Muscle of leg (tissue), 3 donors: ENCODE measurements at regions not wholly inside any gene's neighbourhood (a gene's known extent, or its start where the extent isn't known, plus 50 kb on each side); places are given as distances from the start of the nearest gene placed in this dataset.
A peak's percentile ranks its signal among the peaks of the same experiment; 100 is the strongest.
"Not testable (repeated sequence)": the region's sequence is repeated elsewhere in the genome, so short reads cannot be mapped to it uniquely, and the experiment has no call there.

ENCODE experiments used
- DNase-seq: peaks from one replicate; pipeline ENCODE4 v3.0.0; 2013
- H3K27ac ChIP-seq: one replicate; pipeline ENCODE4 v1.5.1; 2013; ENCODE audit warnings: mild to moderate bottlenecking, low read length, control low read depth
- H3K27me3 ChIP-seq: one replicate; pipeline ENCODE4 v1.6.1; 2013; ENCODE audit warnings: low read length; ENCODE audit not compliant: control insufficient read depth, insufficient read depth
- H3K36me3 ChIP-seq: one replicate; pipeline ENCODE4 v1.6.1; 2013; ENCODE audit warnings: low read length; ENCODE audit not compliant: control insufficient read depth, insufficient read depth
- H3K4me1 ChIP-seq: one replicate; pipeline ENCODE4 v1.6.1; 2013; ENCODE audit warnings: low read length; ENCODE audit not compliant: control insufficient read depth, insufficient read depth
- H3K4me3 ChIP-seq: one replicate; pipeline ENCODE4 v1.5.1; 2013; ENCODE audit warnings: low read length, control low read depth
- H3K9me3 ChIP-seq: replicated peaks from 2 replicates; pipeline ENCODE4 v1.6.1; 2013; ENCODE audit warnings: low read depth, low read length; ENCODE audit not compliant: control insufficient read depth
- WGBS: methylation state at CpG from one replicate; pipeline ENCODE4 v1.1.5; 2013; ENCODE audit warnings: missing lambda C conversion rate; ENCODE audit not compliant: insufficient coverage; 5-methylcytosine and 5-hydroxymethylcytosine counted together

- Histone ChIP-seq H3K36me3 (no peaks in the 10 kb centered on the region), H3K4me1 (no peaks in the 10 kb centered on the region), H3K27me3 (no peaks in the 10 kb centered on the region), H3K4me3 (no peak overlapping the region), H3K27ac (no peak overlapping the region), H3K9me3 (no peaks in the 10 kb centered on the region)
- WGBS, result no CpG with 5 or more reads among the region's 3 CpGs
- DNase-seq, result no peak
Measured at GRCh38 chr13:44652962-44653660, 77.0 kb upstream of the TSC22D1 start.

- H3K36me3 ChIP-seq, result no peaks in the 10 kb centered on the region
- no peaks in the 10 kb centered on the region for H3K9me3 ChIP-seq
- H3K27me3 ChIP-seq, result no peaks in the 10 kb centered on the region
- no peaks in the 10 kb centered on the region for H3K4me1 ChIP-seq
- H3K4me3 ChIP-seq, result no peak overlapping the region
- no peak overlapping the region for H3K27ac ChIP-seq
- peak; percentile 16 for DNase-seq
- 0% methylated on average over 1 of the region's 3 CpGs for WGBS
Measured at GRCh38 chr13:44652168-44652567, 76.0 kb upstream of the TSC22D1 start.

GRCh38 chr13:44651724-44652123 is 75.6 kb upstream of the TSC22D1 start:
- no peaks in the 10 kb centered on the region for H3K9me3 ChIP-seq
- no peak overlapping the region for H3K4me3 ChIP-seq
- no peaks in the 10 kb centered on the region for H3K4me1 ChIP-seq
- H3K36me3 ChIP-seq, result no peaks in the 10 kb centered on the region
- H3K27me3 ChIP-seq, result no peaks in the 10 kb centered on the region
- WGBS, result 100% methylated on average over 2 of the region's 3 CpGs
- no peak for DNase-seq
- no peak overlapping the region for H3K27ac ChIP-seq

- Histone ChIP-seq H3K27me3 (no peaks in the 10 kb centered on the region), H3K4me3 (no peak overlapping the region), H3K36me3 (no peaks in the 10 kb centered on the region), H3K4me1 (no peaks in the 10 kb centered on the region), H3K9me3 (no peaks in the 10 kb centered on the region), H3K27ac (no peak overlapping the region)
- no peak for DNase-seq
- 0% methylated on average over 1 of the region's 2 CpGs for WGBS
Measured at GRCh38 chr13:44651209-44651608, 75.1 kb upstream of the TSC22D1 start.

- no peaks in the 10 kb centered on the region for H3K27me3 ChIP-seq
- H3K9me3 ChIP-seq, result no peaks in the 10 kb centered on the region
- no peak for DNase-seq
- no peak overlapping the region for H3K27ac ChIP-seq
- no peaks in the 10 kb centered on the region for H3K36me3 ChIP-seq
- H3K4me3 ChIP-seq, result no peak overlapping the region
- H3K4me1 ChIP-seq, result no peaks in the 10 kb centered on the region
Measured at GRCh38 chr13:44649834-44650233, 73.7 kb upstream of the TSC22D1 start.

GRCh38 chr13:44649104-44649428 is 72.9 kb upstream of the TSC22D1 start:
- H3K9me3 ChIP-seq, result no peaks in the 10 kb centered on the region
- no peak overlapping the region for H3K4me3 ChIP-seq
- H3K27ac ChIP-seq, result no peak overlapping the region
- no peak for DNase-seq
- H3K4me1 ChIP-seq, result no peaks in the 10 kb centered on the region
- no peaks in the 10 kb centered on the region for H3K27me3 ChIP-seq
- H3K36me3 ChIP-seq, result no peaks in the 10 kb centered on the region
- WGBS, result 33% methylated on average over 1 of the region's 3 CpGs

- Histone ChIP-seq H3K4me1 (no peaks in the 10 kb centered on the region), H3K27ac (no peak overlapping the region), H3K27me3 (no peaks in the 10 kb centered on the region), H3K4me3 (no peak overlapping the region), H3K9me3 (no peaks in the 10 kb centered on the region), H3K36me3 (no peaks in the 10 kb centered on the region)
- no CpG with 5 or more reads among the region's 2 CpGs for WGBS
- DNase-seq, result no peak
Measured at GRCh38 chr13:44648392-44649103, 72.4 kb upstream of the TSC22D1 start.

GRCh38 chr13:44647560-44647959 is 71.4 kb upstream of the TSC22D1 start:
- not testable (repeated sequence) for H3K36me3 ChIP-seq, H3K9me3 ChIP-seq, H3K4me1 ChIP-seq, H3K27me3 ChIP-seq, DNase-seq, H3K27ac ChIP-seq, H3K4me3 ChIP-seq
- no CpG with 5 or more reads among the region's 1 CpG for WGBS

GRCh38 chr13:44646044-44646443 is 69.9 kb upstream of the TSC22D1 start:
- Histone ChIP-seq H3K9me3 (no peaks in the 10 kb centered on the region), H3K36me3 (no peaks in the 10 kb centered on the region), H3K27ac (no peak overlapping the region), H3K4me3 (no peak overlapping the region), H3K27me3 (no peaks in the 10 kb centered on the region), H3K4me1 (no peaks in the 10 kb centered on the region)
- 69% methylated on average over 2 of the region's 4 CpGs for WGBS
- DNase-seq, result no peak

- no peaks in the 10 kb centered on the region for H3K9me3 ChIP-seq
- no peaks in the 10 kb centered on the region for H3K36me3 ChIP-seq
- no peak overlapping the region for H3K4me3 ChIP-seq
- H3K27ac ChIP-seq, result no peak overlapping the region
- H3K4me1 ChIP-seq, result no peaks in the 10 kb centered on the region
- no peak for DNase-seq
- WGBS, result 99% methylated on average over 7 of the region's 7 CpGs
- H3K27me3 ChIP-seq, result no peaks in the 10 kb centered on the region
Measured at GRCh38 chr13:44643256-44643655, 67.1 kb upstream of the TSC22D1 start.

GRCh38 chr13:44637581-44637980 is 61.5 kb upstream of the TSC22D1 start:
- no peak overlapping the region for H3K27ac ChIP-seq
- no peaks in the 10 kb centered on the region for H3K36me3 ChIP-seq
- H3K4me3 ChIP-seq, result no peak overlapping the region
- no peaks in the 10 kb centered on the region for H3K4me1 ChIP-seq
- H3K27me3 ChIP-seq, result no peaks in the 10 kb centered on the region
- no peaks in the 10 kb centered on the region for H3K9me3 ChIP-seq
- no peak for DNase-seq
